D721Med (cell line): ENCODE measurements at regions not wholly inside any gene's neighbourhood (a gene's known extent, or its start where the extent isn't known, plus 50 kb on each side); places are given as distances from the start of the nearest gene placed in this dataset.
"Not testable (repeated sequence)": the region's sequence is repeated elsewhere in the genome, so short reads cannot be mapped to it uniquely, and the experiment has no call there.

Source experiments
- DNase-seq: peaks from one replicate; pipeline ENCODE4 v3.0.0; 2011; ENCODE audit warnings: low spot score; ENCODE audit not compliant: insufficient read length
- FAIRE-seq: peaks from 2 replicates; lab custom pipeline; 2011; peaks lifted over from hg19 to GRCh38; lab: Jason Lieb, UNC
- CTCF ChIP-seq: IDR thresholded peaks from 2 replicates; pipeline ENCODE4 v1.5.1; 2012; ENCODE audit warnings: mild to moderate bottlenecking, control low read depth; ENCODE audit not compliant: insufficient read depth; ENCODE audit errors: missing control alignments

- no peak for TF ChIP-seq CTCF
- no peak for FAIRE-seq
- DNase-seq = no peak
Observed at GRCh38 chr7:138185132-138185908, 109.1 kb downstream of the AKR1D1 start.

- DNase-seq (no peak), FAIRE-seq (no peak)
- no peak for TF ChIP-seq CTCF
Observed at GRCh38 chr7:138186951-138187351, 110.7 kb downstream of the AKR1D1 start.

DNA sequence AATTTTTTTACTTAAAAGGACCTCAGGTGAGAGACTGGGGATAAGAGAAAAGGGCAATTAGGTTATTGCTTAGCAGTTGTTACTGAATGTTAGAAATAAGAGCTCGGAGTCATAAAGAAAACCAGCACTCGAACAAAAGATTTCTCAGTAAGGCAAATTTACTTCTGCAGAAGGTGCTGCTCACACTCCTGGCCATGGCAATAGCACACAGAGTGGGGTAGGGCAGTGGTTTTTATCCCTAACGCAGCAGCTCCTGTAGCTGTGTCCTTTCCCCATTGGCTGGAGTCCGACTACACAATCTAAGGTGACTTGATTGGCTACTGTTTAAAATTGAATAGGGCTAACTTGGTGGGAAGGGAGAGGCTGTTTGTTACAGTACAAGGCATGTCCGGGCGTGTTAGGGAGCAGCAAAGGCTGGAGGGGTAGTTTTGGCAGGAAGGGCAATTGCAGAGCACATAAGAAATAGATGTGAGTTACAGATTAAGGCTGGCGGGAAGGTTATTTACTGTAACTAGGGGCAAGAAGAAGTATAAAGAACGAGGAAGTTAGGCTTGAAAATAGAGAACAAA lies 112.1 kb downstream of the AKR1D1 start:
- no peak for TF ChIP-seq CTCF
- FAIRE-seq = no peak
- no peak for DNase-seq

DNA sequence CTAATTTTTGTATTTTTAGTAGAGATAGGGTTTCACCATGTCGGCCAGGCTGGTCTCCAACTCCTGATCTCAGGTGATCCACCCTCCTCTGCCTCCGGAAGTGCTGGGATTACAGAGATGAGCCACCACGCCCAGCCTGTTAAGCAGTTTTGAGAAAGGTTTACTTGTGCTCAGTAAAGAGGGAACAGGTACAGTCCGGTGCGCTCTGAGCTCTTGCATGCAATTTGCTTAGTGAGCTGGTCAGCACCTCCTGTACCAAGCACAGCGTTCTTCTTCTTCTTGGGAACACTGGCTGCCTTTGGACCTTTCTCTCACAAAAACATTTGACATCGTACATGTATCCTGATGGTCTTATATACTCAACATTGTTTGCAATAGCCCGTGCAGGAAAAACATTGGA lies 118.3 kb downstream of the AKR1D1 start:
- FAIRE-seq = no peak
- TF ChIP-seq CTCF = no peak
- DNase-seq = no peak

DNA sequence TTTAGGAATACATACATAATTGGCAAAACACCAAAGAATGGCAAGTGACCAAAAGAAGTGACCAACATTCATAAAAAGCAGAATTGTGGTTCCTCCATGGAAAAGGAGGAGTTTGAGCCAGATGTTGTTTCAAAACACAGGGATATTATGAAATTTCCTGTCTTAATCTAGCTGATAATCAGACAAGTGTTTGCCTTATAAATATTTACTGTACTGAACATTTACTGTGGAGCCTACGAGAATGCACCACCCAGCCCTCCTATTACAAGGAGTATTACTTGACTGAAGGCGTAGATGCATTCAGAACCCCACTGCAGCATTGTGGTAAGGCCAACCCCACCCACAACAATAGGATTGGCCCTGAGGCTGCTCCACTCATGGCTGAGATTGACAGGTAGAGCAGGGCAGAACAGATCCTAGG lies 118.9 kb downstream of the AKR1D1 start:
- FAIRE-seq = no peak
- no peak for TF ChIP-seq CTCF
- no peak for DNase-seq

DNA sequence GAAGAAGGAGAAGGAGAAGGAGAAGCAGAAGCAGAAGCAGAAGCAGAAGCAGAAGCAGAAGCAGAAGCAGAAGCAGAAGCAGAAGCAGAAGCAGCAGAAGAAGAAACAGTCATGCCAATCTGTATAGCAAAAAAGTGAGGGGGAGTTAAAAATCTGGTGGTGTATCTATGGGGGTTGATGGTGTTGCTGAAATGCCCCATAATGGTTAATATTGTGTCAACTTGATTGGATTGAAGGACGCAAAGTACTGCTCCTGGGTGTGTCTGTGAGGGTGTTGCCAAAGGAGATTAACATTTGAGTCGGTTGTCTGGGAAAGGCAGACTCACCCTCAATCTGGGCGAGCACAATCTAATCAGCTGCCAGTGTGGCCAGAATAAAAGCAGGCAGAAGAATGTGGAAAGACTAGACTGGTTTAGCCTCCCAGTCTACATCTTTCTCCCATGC lies 120.3 kb downstream of the AKR1D1 start:
- not testable (repeated sequence) for DNase-seq, FAIRE-seq

DNA sequence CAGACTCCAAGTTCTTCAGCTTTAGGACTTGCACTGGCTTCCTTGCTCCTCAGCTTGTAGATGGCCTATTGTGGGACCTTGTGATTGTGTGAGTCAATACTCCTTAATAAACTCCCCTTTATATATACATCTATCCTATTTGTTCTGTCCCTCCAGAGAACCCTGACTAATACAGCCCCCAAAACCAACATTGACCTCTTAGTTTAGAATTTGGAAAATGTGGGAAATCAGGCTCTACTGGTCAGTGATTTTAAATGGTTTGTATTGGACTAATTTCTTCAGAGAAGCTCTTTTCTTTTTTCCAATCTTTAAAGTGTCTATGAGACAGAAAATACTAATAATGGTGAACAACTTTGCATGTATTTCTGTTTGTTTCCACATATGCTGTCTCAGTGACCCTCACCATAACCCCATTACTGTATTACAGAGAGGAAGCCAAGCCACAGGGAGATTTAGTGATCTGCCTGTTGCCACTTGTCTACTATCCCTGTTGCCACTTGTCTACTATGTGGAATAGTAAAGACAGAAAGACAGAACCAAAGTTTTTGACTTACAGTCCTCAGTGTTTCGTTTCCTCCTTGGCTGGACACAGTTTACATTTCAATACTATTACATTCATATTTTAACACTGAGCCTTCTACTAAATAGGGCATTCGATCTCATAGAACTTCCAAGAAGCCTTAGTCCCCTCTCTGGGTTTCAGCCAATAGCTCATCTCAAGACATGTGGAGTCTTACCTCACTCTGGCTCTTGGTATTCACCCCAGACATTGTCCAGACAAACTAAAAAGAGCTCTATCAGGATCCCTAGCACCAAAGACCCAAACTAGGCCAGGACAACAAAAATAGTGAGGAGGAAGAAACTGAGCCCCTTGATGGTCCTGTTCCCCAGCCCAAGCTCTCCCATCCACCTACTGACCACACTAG lies 121.0 kb downstream of the AKR1D1 start:
- no peak for DNase-seq
- no peak for FAIRE-seq
- no peak for TF ChIP-seq CTCF
